ENCODE measurements at regions not wholly inside any gene's neighbourhood (a gene's known extent, or its start where the extent isn't known, plus 50 kb on each side); places are given as distances from the start of the nearest gene placed in this dataset.

DNA sequence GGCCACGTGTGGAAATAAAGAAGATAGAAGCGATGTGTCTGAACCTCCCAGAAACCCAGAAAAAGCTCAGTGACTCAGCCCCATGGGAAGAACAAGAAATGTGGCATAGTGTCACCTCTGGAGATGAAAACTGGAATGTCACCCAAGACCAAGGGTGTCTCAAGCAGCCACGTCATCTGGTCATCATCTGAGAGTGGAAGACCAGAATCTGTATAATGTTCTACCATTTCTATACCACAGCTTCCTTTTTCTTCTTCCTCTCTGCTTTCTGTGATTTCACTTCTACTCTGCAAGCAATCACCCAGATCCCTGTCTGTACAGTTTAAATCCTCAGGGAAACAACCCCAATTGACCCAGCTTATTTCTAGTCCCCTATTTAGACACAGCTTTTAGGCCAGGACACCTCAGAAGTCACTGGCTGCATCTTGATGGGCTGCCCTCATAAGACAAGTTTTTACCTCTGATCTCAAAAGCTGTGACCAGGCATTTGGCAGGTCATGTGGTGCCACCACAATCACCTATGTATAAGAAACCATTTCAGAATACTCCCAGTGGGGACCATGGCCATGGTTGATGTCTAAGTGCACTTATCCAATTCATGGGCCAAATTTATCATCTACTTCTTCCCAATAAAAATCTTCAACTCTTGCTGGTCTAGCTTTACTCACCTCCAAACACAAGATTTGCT is 278.5 kb upstream of the UMPS start:
- TF ChIP-seq EZH2 (optimal IDR thresholded peaks at IDR 0.05; ENCODE audit: low read depth, low read length) (no peak), CTCF (IDR thresholded peaks at IDR 0.05; ENCODE audit: low read length) (no peak)
